ENCODE measurements at regions not wholly inside any gene's neighbourhood (a gene's known extent, or its start where the extent isn't known, plus 50 kb on each side); places are given as distances from the start of the nearest gene placed in this dataset.

DNA sequence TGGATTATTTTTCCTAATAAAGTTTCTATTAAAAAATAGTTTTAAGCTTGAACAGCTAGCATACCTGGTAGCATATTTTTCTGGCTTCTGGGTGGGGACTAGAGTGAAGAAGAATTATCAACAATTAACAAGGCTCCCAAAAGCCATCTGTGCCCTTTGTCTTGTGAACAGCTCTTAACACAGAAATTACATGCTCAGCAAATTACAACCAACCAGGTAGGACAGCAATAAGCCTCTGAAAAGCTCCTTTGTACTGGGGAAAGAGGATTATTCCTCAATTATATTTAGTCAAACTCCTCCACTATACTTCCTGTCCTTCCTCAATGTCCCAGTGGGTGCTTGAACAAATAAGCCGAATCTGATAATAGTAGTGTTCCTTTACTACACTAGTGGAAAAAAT lies 162.8 kb downstream of the RAB38 start:
- Histone ChIP-seq H3K36me3 (ENCODE audit: control insufficient read depth, insufficient read depth, low read length) (no peaks in the 10 kb centered on the region), H3K9me3 (ENCODE audit: control insufficient read depth, insufficient read depth, low read depth, low read length) (no peaks in the 10 kb centered on the region), H3K9ac (ENCODE audit: insufficient read depth, low read length) (no peak overlapping the region), H3K27me3 (ENCODE audit: control insufficient read depth, insufficient read depth, low read length) (no peaks in the 10 kb centered on the region), H3K4me2 (ENCODE audit: extremely low read depth, insufficient read depth, low read length) (no peak overlapping the region), H4K20me1 (ENCODE audit: control insufficient read depth, extremely low read depth, insufficient read depth, low read length) (no peaks in the 10 kb centered on the region), H3K27ac (ENCODE audit: insufficient read depth, low read length) (no peak overlapping the region), H2AFZ (ENCODE audit: low read length) (no peak overlapping the region), H3K79me2 (ENCODE audit: control insufficient read depth, insufficient read depth, low read length) (no peaks in the 10 kb centered on the region), H3K4me3 (replicated peaks in 1 of 4; ENCODE audit: control extremely low read depth in 1 of 4, insufficient read depth in 1 of 4, low read depth in 3 of 4, low read length in 4 of 4) (no peak overlapping the region), H3K4me1 (ENCODE audit: control insufficient read depth, extremely low read depth, insufficient read depth, low read length) (no peaks in the 10 kb centered on the region)
- no peak for TF ChIP-seq EZH2 (IDR thresholded peaks at IDR 0.05; ENCODE audit: low read length, missing control alignments)
- TF ChIP-seq, protein P1, sequence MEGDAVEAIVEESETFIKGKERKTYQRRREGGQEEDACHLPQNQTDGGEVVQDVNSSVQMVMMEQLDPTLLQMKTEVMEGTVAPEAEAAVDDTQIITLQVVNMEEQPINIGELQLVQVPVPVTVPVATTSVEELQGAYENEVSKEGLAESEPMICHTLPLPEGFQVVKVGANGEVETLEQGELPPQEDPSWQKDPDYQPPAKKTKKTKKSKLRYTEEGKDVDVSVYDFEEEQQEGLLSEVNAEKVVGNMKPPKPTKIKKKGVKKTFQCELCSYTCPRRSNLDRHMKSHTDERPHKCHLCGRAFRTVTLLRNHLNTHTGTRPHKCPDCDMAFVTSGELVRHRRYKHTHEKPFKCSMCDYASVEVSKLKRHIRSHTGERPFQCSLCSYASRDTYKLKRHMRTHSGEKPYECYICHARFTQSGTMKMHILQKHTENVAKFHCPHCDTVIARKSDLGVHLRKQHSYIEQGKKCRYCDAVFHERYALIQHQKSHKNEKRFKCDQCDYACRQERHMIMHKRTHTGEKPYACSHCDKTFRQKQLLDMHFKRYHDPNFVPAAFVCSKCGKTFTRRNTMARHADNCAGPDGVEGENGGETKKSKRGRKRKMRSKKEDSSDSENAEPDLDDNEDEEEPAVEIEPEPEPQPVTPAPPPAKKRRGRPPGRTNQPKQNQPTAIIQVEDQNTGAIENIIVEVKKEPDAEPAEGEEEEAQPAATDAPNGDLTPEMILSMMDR (conservative IDR thresholded peaks at IDR 0.05 in 1 of 2, IDR thresholded peaks at IDR 0.05 in 1 of 2; ENCODE audit: low read depth in 1 of 2, low read length in 2 of 2): no peak
- DNase-seq (ENCODE audit: low read depth in 2 of 2): no peak

DNA sequence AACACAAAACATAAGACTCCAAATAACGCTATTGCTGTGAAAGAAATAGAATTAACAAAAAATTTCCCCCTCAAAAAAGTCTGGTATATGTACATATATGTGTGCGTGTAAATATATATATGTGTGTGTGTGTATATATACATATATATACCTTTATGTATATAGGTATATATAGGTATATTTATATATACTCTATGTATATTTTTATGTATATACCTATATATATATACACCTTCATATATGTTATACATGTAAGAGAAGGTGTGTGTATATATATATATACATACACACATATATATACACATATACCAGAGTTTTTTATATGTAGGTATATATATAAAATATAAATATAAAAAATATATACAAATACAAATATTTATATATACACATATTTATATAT lies 199.2 kb downstream of the RAB38 start:
- no peak overlapping the region for H3K27ac ChIP-seq (ENCODE audit: insufficient read depth, low read length)
- TF ChIP-seq EZH2 (IDR thresholded peaks at IDR 0.05; ENCODE audit: low read length, missing control alignments): no peak
- TF ChIP-seq, protein P1 (conservative IDR thresholded peaks at IDR 0.05 in 1 of 2, IDR thresholded peaks at IDR 0.05 in 1 of 2; ENCODE audit: low read depth in 1 of 2, low read length in 2 of 2): no peak
- no peaks in the 10 kb centered on the region for H3K4me1 ChIP-seq (ENCODE audit: control insufficient read depth, extremely low read depth, insufficient read depth, low read length)
- no peak overlapping the region for H2AFZ ChIP-seq (ENCODE audit: low read length)
- H3K9me3 ChIP-seq (ENCODE audit: control insufficient read depth, insufficient read depth, low read depth, low read length): no peaks in the 10 kb centered on the region
- no peaks in the 10 kb centered on the region for H3K79me2 ChIP-seq (ENCODE audit: control insufficient read depth, insufficient read depth, low read length)
- no peaks in the 10 kb centered on the region for H4K20me1 ChIP-seq (ENCODE audit: control insufficient read depth, extremely low read depth, insufficient read depth, low read length)
- no peaks in the 10 kb centered on the region for H3K36me3 ChIP-seq (ENCODE audit: control insufficient read depth, insufficient read depth, low read length)
- no peak overlapping the region for H3K9ac ChIP-seq (ENCODE audit: insufficient read depth, low read length)
- H3K4me3 ChIP-seq (replicated peaks in 1 of 4; ENCODE audit: control extremely low read depth in 1 of 4, insufficient read depth in 1 of 4, low read depth in 3 of 4, low read length in 4 of 4): no peak overlapping the region
- no peaks in the 10 kb centered on the region for H3K27me3 ChIP-seq (ENCODE audit: control insufficient read depth, insufficient read depth, low read length)
- no peak overlapping the region for H3K4me2 ChIP-seq (ENCODE audit: extremely low read depth, insufficient read depth, low read length)
- no peak for DNase-seq (ENCODE audit: low read depth in 2 of 2)

DNA sequence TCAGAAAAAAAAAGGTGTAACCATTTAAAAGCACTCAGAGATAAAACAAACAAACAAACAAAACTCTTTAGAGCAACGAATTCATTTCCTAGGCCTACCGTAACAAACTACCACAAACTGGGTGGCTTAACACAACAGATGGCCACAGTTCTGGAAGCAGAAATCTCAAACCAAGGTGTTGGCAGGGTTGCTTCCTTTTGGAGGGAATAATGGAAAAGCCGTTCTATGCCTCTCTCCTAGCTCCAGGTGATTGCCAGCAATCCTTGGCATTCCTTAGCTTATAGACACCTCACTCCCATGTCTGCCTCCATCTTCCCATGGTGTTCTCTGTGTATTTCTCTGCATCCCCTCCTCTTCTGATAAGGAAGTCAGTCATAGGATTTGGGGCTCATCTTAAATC lies 200.4 kb downstream of the RAB38 start:
- Histone ChIP-seq H3K79me2 (ENCODE audit: control insufficient read depth, insufficient read depth, low read length) (no peaks in the 10 kb centered on the region), H2AFZ (ENCODE audit: low read length) (no peak overlapping the region), H4K20me1 (ENCODE audit: control insufficient read depth, extremely low read depth, insufficient read depth, low read length) (no peaks in the 10 kb centered on the region), H3K4me3 (replicated peaks in 1 of 4; ENCODE audit: control extremely low read depth in 1 of 4, insufficient read depth in 1 of 4, low read depth in 3 of 4, low read length in 4 of 4) (no peak overlapping the region), H3K36me3 (ENCODE audit: control insufficient read depth, insufficient read depth, low read length) (no peaks in the 10 kb centered on the region), H3K4me1 (ENCODE audit: control insufficient read depth, extremely low read depth, insufficient read depth, low read length) (no peaks in the 10 kb centered on the region), H3K9ac (ENCODE audit: insufficient read depth, low read length) (no peak overlapping the region), H3K27ac (ENCODE audit: insufficient read depth, low read length) (no peak overlapping the region), H3K4me2 (ENCODE audit: extremely low read depth, insufficient read depth, low read length) (no peak overlapping the region), H3K9me3 (ENCODE audit: control insufficient read depth, insufficient read depth, low read depth, low read length) (no peaks in the 10 kb centered on the region), H3K27me3 (ENCODE audit: control insufficient read depth, insufficient read depth, low read length) (no peaks in the 10 kb centered on the region)
- TF ChIP-seq EZH2 (IDR thresholded peaks at IDR 0.05; ENCODE audit: low read length, missing control alignments): no peak
- TF ChIP-seq, protein P1 (conservative IDR thresholded peaks at IDR 0.05 in 1 of 2, IDR thresholded peaks at IDR 0.05 in 1 of 2; ENCODE audit: low read depth in 1 of 2, low read length in 2 of 2): no peak
- no peak for DNase-seq (ENCODE audit: low read depth in 2 of 2)
